Mesothelial cell of epicardium (in vitro differentiated cells): ENCODE measurements at regions not wholly inside any gene's neighbourhood (a gene's known extent, or its start where the extent isn't known, plus 50 kb on each side); places are given as distances from the start of the nearest gene placed in this dataset.

ENCODE experiments used
- DNase-seq, 2 experiments: peaks; one replicate each; pipeline ENCODE4 v3.0.0; 2021; ENCODE audit warnings: low spot score in 2 of 2; ENCODE audit not compliant: unreplicated experiment in 2 of 2
- H3K27ac Mint-ChIP-seq: 2 replicates; pipeline ENCODE4 v1.8.0; 2021; ENCODE audit warnings: mixed read lengths
- H3K27me3 Mint-ChIP-seq: 2 replicates; pipeline ENCODE4 v1.8.0; 2021; ENCODE audit warnings: low read depth, mixed read lengths
- H3K36me3 Mint-ChIP-seq: 2 replicates; pipeline ENCODE4 v1.8.0; 2021; ENCODE audit warnings: mixed read lengths
- H3K4me1 Mint-ChIP-seq: 2 replicates; pipeline ENCODE4 v1.8.0; 2021; ENCODE audit warnings: mixed read lengths
- H3K4me3 Mint-ChIP-seq: 2 replicates; pipeline ENCODE4 v1.8.0; 2021; ENCODE audit warnings: mild to moderate bottlenecking, moderate library complexity, mixed read lengths
- H3K9me3 Mint-ChIP-seq: 2 replicates; pipeline ENCODE4 v1.8.0; 2021; ENCODE audit warnings: mixed read lengths
- CTCF ChIP-seq: fragments of 200-600 bp; sonication (generic); IDR thresholded peaks from one replicate; pipeline ENCODE4 v1.5.0; 2021; ENCODE audit warnings: antibody characterized with exemption; ENCODE audit not compliant: unreplicated experiment

- Mint-ChIP-seq H3K9me3 (peaks cover 8% of the 10 kb centered on the region), H3K27me3 (no peaks in the 10 kb centered on the region), H3K36me3 (no peaks in the 10 kb centered on the region), H3K4me1 (no peaks in the 10 kb centered on the region), H3K4me3 (no peak overlapping the region), H3K27ac (no peak overlapping the region)
- DNase-seq = no peak
- no peak for TF ChIP-seq CTCF
Observed at GRCh38 chr2:76469066-76469465, 758.4 kb upstream of the GCFC2 start.

GRCh38 chr2:76467326-76467725 is 756.6 kb upstream of the GCFC2 start:
- H3K4me3 Mint-ChIP-seq = no peak overlapping the region
- no peak for TF ChIP-seq CTCF
- H3K9me3 Mint-ChIP-seq = peaks cover 3% of the 10 kb centered on the region
- DNase-seq = no peak
- no peak overlapping the region for H3K27ac Mint-ChIP-seq
- H3K36me3 Mint-ChIP-seq = no peaks in the 10 kb centered on the region
- no peaks in the 10 kb centered on the region for H3K4me1 Mint-ChIP-seq
- no peaks in the 10 kb centered on the region for H3K27me3 Mint-ChIP-seq

- Mint-ChIP-seq H3K4me3 (no peak overlapping the region), H3K27ac (no peak overlapping the region), H3K9me3 (peaks cover 3% of the 10 kb centered on the region), H3K27me3 (no peaks in the 10 kb centered on the region), H3K36me3 (no peaks in the 10 kb centered on the region), H3K4me1 (no peaks in the 10 kb centered on the region)
- TF ChIP-seq CTCF = no peak
- no peak for DNase-seq
Observed at GRCh38 chr2:76464310-76464709, 753.6 kb upstream of the GCFC2 start.

GRCh38 chr2:76461431-76461830 is 750.7 kb upstream of the GCFC2 start:
- no peak overlapping the region for H3K27ac Mint-ChIP-seq
- no peaks in the 10 kb centered on the region for H3K4me1 Mint-ChIP-seq
- no peak overlapping the region for H3K4me3 Mint-ChIP-seq
- no peak for TF ChIP-seq CTCF
- no peaks in the 10 kb centered on the region for H3K36me3 Mint-ChIP-seq
- no peak for DNase-seq
- H3K27me3 Mint-ChIP-seq = no peaks in the 10 kb centered on the region
- no peaks in the 10 kb centered on the region for H3K9me3 Mint-ChIP-seq

GRCh38 chr2:76455910-76456309 is 745.2 kb upstream of the GCFC2 start:
- no peak for DNase-seq
- Mint-ChIP-seq H3K4me3 (no peak overlapping the region), H3K27me3 (no peaks in the 10 kb centered on the region), H3K36me3 (no peaks in the 10 kb centered on the region), H3K27ac (no peak overlapping the region), H3K9me3 (no peaks in the 10 kb centered on the region), H3K4me1 (no peaks in the 10 kb centered on the region)
- TF ChIP-seq CTCF = no peak

- DNase-seq = no peak
- H3K27ac Mint-ChIP-seq = no peak overlapping the region
- H3K4me1 Mint-ChIP-seq = no peaks in the 10 kb centered on the region
- no peaks in the 10 kb centered on the region for H3K27me3 Mint-ChIP-seq
- H3K36me3 Mint-ChIP-seq = no peaks in the 10 kb centered on the region
- no peak for TF ChIP-seq CTCF
- no peak overlapping the region for H3K4me3 Mint-ChIP-seq
- H3K9me3 Mint-ChIP-seq = peaks cover 5% of the 10 kb centered on the region
Observed at GRCh38 chr2:76450024-76450475, 739.3 kb upstream of the GCFC2 start.
